HEK293 (cell line): ENCODE measurements at regions not wholly inside any gene's neighbourhood (a gene's known extent, or its start where the extent isn't known, plus 50 kb on each side); places are given as distances from the start of the nearest gene placed in this dataset.

ENCODE experiments used
- CTCF ChIA-PET: fragments of 350-600 bp; formaldehyde crosslinking; extraction: SDS; loops from one replicate; lab custom pipeline; 2021; ENCODE audit warnings: antibody characterized with exemption; lab: Yijun Ruan, JAX
- POLR2A ChIA-PET: fragments of 300-600 bp; formaldehyde crosslinking; extraction: SDS; loops from one replicate; lab custom pipeline; 2020; ENCODE audit warnings: antibody characterized with exemption, inconsistent platforms; lab: Yijun Ruan, JAX
- H3K27ac ChIP-seq: fragments of 200-500 bp; sonication (Bioruptor generic); 2 replicates; pipeline ENCODE4 v1.5.1; 2014; ENCODE audit warnings: low read depth, low read length, control low read depth, inconsistent platforms; ENCODE audit errors: extremely low read depth
- H3K36me3 ChIP-seq, 2 experiments: fragments of 200-500 bp in 1 of 2; sonication (Bioruptor generic) in 1 of 2; 1 replicate in 1 of 2; 2 replicates in 1 of 2; pipeline ENCODE4 v1.5.1; 2014 to 2017; ENCODE audit warnings: inconsistent platforms in 2 of 2, low read length in 2 of 2; ENCODE audit not compliant: control insufficient read depth in 2 of 2, insufficient read depth in 1 of 2
- H3K4me1 ChIP-seq: fragments of 200-500 bp; sonication (Bioruptor generic); 2 replicates; pipeline ENCODE4 v1.5.1; 2014; ENCODE audit warnings: mild to moderate bottlenecking, low read length, inconsistent platforms; ENCODE audit not compliant: control insufficient read depth, insufficient read depth
- H3K4me3 ChIP-seq: 2 replicates; pipeline ENCODE4 v1.5.1; 2011; ENCODE audit warnings: low read depth, mild to moderate bottlenecking, control low read depth, low read length, moderate library complexity
- H3K9me3 ChIP-seq: fragments of 200-500 bp; sonication (Bioruptor generic); 2 replicates; pipeline ENCODE4 v1.5.1; 2014; ENCODE audit warnings: low read depth, low read length, inconsistent platforms; ENCODE audit not compliant: control insufficient read depth, insufficient read depth
- KLF8 ChIP-seq: fragments of 450-650 bp; formaldehyde crosslinking; IDR thresholded peaks from 2 replicates; pipeline ENCODE4 v1.5.1; 2016; ENCODE audit warnings: missing biosample characterization, missing genetic modification characterization
- PRDM6 ChIP-seq: fragments of 450-650 bp; formaldehyde crosslinking; IDR thresholded peaks from 2 replicates; pipeline ENCODE4 v1.5.1; 2017; ENCODE audit warnings: missing biosample characterization, missing genetic modification characterization
- ZBTB6 ChIP-seq: fragments of 450-650 bp; formaldehyde crosslinking; IDR thresholded peaks from 2 replicates; pipeline ENCODE4 v1.5.1; 2017; ENCODE audit warnings: missing biosample characterization, missing genetic modification characterization
- ZFP69B ChIP-seq: fragments of 450-650 bp; formaldehyde crosslinking; IDR thresholded peaks from 2 replicates; pipeline ENCODE4 v1.5.1; 2016; ENCODE audit warnings: missing biosample characterization, missing genetic modification characterization
- ZNF18 ChIP-seq: fragments of 450-650 bp; formaldehyde crosslinking; IDR thresholded peaks from 2 replicates; pipeline ENCODE4 v1.5.1; 2016; ENCODE audit warnings: missing biosample characterization, missing genetic modification characterization
- ZNF221 ChIP-seq: fragments of 450-650 bp; formaldehyde crosslinking; IDR thresholded peaks from 2 replicates; pipeline ENCODE4 v1.5.1; 2017; ENCODE audit warnings: missing biosample characterization, missing genetic modification characterization, borderline replicate concordance
- ZNF239 ChIP-seq: fragments of 450-650 bp; formaldehyde crosslinking; IDR thresholded peaks from 2 replicates; pipeline ENCODE4 v1.5.1; 2016; ENCODE audit warnings: missing biosample characterization, missing genetic modification characterization
- ZNF292 ChIP-seq: fragments of 450-650 bp; formaldehyde crosslinking; IDR thresholded peaks from 2 replicates; pipeline ENCODE4 v1.5.1; 2016; ENCODE audit warnings: low read depth, missing biosample characterization, missing genetic modification characterization, borderline replicate concordance
- ZNF423 ChIP-seq: fragments of 450-650 bp; formaldehyde crosslinking; IDR thresholded peaks from 2 replicates; pipeline ENCODE4 v1.5.1; 2016; ENCODE audit warnings: missing biosample characterization, missing genetic modification characterization
- ZNF660 ChIP-seq: fragments of 450-650 bp; IDR thresholded peaks from 2 replicates; pipeline ENCODE4 v1.5.1; 2018; ENCODE audit warnings: missing biosample characterization, mild to moderate bottlenecking, missing genetic modification characterization
- ZNF747 ChIP-seq: fragments of 450-650 bp; formaldehyde crosslinking; IDR thresholded peaks from 2 replicates; pipeline ENCODE4 v1.5.1; 2016; ENCODE audit warnings: missing biosample characterization, missing genetic modification characterization
- TF ChIP-seq, protein P1 (sequence below): fragments of 450-650 bp; formaldehyde crosslinking; IDR thresholded peaks from 2 replicates; pipeline ENCODE4 v1.5.1; 2016; ENCODE audit warnings: missing biosample characterization, missing genetic modification characterization, low read depth
- TF ChIP-seq, protein P2 (sequence below): fragments of 450-650 bp; formaldehyde crosslinking; IDR thresholded peaks from 2 replicates; pipeline ENCODE4 v1.5.1; 2017; ENCODE audit warnings: missing biosample characterization, missing genetic modification characterization

DNA sequence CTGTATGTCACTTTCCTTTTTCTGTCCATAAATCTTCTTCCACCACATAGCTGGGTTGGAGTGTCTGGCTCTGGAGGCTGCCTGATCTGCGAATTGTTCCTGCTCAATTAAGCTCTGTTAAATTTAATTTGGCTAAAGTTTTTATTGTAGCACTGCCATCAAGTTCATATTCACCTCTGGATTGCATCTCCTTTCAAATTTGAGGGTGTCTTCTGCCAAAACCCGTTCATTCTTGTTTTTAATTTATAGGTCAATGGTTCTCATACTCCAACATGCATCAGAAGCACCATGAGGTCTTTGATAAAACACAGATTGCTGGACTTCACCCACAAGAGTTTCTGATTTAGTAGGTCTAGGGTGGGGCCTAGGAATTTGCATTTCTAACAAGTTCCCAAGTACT lies 276.5 kb upstream of the NECTIN3 start:
- Histone ChIP-seq H3K4me3 (no peak overlapping the region), H3K36me3 (no peaks in the 10 kb centered on the region), H3K4me1 (no peaks in the 10 kb centered on the region), H3K27ac (no peak overlapping the region), H3K9me3 (no peaks in the 10 kb centered on the region)
- POLR2A ChIA-PET = no interaction called here
- CTCF ChIA-PET = no interaction called here
- TF ChIP-seq, protein P1, sequence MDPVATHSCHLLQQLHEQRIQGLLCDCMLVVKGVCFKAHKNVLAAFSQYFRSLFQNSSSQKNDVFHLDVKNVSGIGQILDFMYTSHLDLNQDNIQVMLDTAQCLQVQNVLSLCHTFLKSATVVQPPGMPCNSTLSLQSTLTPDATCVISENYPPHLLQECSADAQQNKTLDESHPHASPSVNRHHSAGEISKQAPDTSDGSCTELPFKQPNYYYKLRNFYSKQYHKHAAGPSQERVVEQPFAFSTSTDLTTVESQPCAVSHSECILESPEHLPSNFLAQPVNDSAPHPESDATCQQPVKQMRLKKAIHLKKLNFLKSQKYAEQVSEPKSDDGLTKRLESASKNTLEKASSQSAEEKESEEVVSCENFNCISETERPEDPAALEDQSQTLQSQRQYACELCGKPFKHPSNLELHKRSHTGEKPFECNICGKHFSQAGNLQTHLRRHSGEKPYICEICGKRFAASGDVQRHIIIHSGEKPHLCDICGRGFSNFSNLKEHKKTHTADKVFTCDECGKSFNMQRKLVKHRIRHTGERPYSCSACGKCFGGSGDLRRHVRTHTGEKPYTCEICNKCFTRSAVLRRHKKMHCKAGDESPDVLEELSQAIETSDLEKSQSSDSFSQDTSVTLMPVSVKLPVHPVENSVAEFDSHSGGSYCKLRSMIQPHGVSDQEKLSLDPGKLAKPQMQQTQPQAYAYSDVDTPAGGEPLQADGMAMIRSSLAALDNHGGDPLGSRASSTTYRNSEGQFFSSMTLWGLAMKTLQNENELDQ = no peak
- TF ChIP-seq PRDM6 (tag by site-specific recombination) = no peak

DNA sequence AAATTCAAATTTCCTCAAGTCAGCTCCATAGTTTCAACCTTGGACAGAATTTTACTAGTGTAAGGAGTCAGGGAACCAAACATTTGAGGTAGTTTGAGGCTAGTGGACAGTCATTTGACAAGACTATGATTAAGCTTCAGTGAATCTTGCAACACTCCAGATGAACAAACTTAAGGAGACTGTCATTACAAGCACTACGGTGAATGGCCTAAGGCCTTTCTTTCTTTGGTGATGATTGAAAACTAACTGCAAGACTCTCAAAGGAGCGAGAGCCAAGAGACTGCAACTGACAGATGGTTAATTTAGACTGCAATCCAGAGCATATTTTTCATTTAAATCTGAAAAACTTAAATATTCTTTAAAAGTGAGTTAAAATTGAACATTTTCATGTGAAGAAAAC lies 272.3 kb upstream of the NECTIN3 start:
- ChIA-PET POLR2A (no interaction called here), CTCF (no interaction called here)
- TF ChIP-seq ZFP69B = no peak
- Histone ChIP-seq H3K4me1 (no peaks in the 10 kb centered on the region), H3K4me3 (no peak overlapping the region), H3K27ac (no peak overlapping the region), H3K36me3 (no peaks in the 10 kb centered on the region), H3K9me3 (no peaks in the 10 kb centered on the region)

DNA sequence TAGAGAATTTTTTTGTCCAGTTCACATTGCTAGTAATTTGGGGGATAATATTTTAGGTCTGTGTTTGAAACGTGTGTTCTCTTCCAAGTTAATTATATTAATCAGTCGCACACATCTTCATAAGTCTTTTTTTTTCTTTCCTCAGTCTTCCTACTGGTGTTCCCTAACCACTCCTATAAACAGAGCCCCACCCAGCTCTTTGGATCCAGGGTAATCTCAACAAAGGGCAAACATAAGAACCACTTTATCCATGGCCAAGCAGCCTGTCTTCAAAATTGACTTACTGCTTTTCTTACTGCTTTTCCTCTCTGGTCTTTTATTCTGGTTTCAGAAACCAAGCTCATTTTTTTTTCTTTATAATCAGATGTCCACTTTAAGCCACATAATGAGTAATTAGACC lies 266.8 kb upstream of the NECTIN3 start:
- Histone ChIP-seq H3K27ac (no peak overlapping the region), H3K36me3 (no peaks in the 10 kb centered on the region), H3K4me3 (no peak overlapping the region), H3K4me1 (no peaks in the 10 kb centered on the region), H3K9me3 (no peaks in the 10 kb centered on the region)
- ChIA-PET CTCF (interaction anchor here (0.7 kb wide), 1 partner anchor 349 kb away, joined by 5 read pairs; no protein-coding TSS in a partner anchor), POLR2A (no interaction called here)
- no peak for TF ChIP-seq ZNF423 (tag by site-specific recombination)
- TF ChIP-seq ZNF221 (tag by site-specific recombination) = no peak
- TF ChIP-seq ZNF239 (tag by site-specific recombination) = no peak
- no peak for TF ChIP-seq ZNF18
- TF ChIP-seq ZNF660 = no peak
- no peak for TF ChIP-seq ZNF747 (tag by site-specific recombination)
- no peak for TF ChIP-seq ZNF292 (tag by site-specific recombination)
- TF ChIP-seq, protein P2, sequence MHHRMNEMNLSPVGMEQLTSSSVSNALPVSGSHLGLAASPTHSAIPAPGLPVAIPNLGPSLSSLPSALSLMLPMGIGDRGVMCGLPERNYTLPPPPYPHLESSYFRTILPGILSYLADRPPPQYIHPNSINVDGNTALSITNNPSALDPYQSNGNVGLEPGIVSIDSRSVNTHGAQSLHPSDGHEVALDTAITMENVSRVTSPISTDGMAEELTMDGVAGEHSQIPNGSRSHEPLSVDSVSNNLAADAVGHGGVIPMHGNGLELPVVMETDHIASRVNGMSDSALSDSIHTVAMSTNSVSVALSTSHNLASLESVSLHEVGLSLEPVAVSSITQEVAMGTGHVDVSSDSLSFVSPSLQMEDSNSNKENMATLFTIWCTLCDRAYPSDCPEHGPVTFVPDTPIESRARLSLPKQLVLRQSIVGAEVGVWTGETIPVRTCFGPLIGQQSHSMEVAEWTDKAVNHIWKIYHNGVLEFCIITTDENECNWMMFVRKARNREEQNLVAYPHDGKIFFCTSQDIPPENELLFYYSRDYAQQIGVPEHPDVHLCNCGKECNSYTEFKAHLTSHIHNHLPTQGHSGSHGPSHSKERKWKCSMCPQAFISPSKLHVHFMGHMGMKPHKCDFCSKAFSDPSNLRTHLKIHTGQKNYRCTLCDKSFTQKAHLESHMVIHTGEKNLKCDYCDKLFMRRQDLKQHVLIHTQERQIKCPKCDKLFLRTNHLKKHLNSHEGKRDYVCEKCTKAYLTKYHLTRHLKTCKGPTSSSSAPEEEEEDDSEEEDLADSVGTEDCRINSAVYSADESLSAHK (tag by site-specific recombination) = no peak
- TF ChIP-seq ZBTB6 (tag by site-specific recombination) = no peak
- TF ChIP-seq KLF8 (tag by site-specific recombination) = no peak
